Spleen (tissue), 11 donors: ENCODE measurements at regions not wholly inside any gene's neighbourhood (a gene's known extent, or its start where the extent isn't known, plus 50 kb on each side); places are given as distances from the start of the nearest gene placed in this dataset.
"Not testable (repeated sequence)": the region's sequence is repeated elsewhere in the genome, so short reads cannot be mapped to it uniquely, and the experiment has no call there.

Experiments used
- DNase-seq: peaks from one replicate; pipeline ENCODE4 v3.0.0-alpha.2; 2020
- H3K27ac ChIP-seq, 8 donors: fragments of 200-600 bp; sonication (generic) in 7 of 8; 1 replicate in 4 of 8; 2 replicates in 4 of 8; pipeline versions ENCODE4 v1.5.0 to v1.8.0; 2016 to 2021; ENCODE audit warnings: inconsistent platforms in 4 of 8, mild to moderate bottlenecking in 4 of 8, moderate library complexity in 1 of 8
- H3K27me3 ChIP-seq, 7 donors: fragments of 200-600 bp; sonication (generic) in 6 of 7; replicated peaks in 1 of 7; 1 replicate in 4 of 7; 2 replicates in 3 of 7; pipeline versions ENCODE4 v1.5.0 to v1.8.0; 2016 to 2021; ENCODE audit warnings: inconsistent platforms in 3 of 7, mild to moderate bottlenecking in 1 of 7
- H3K36me3 ChIP-seq, 6 donors: fragments of 200-600 bp; sonication (generic) in 5 of 6; 1 replicate in 4 of 6; 2 replicates in 2 of 6; pipeline versions ENCODE4 v1.5.0 to v1.8.0; 2016 to 2021; ENCODE audit warnings: inconsistent platforms in 2 of 6
- H3K4me1 ChIP-seq, 6 donors: fragments of 200-600 bp; sonication (generic) in 5 of 6; 1 replicate in 3 of 6; 2 replicates in 3 of 6; pipeline versions ENCODE4 v1.5.0 to v1.8.0; 2016 to 2021; ENCODE audit warnings: inconsistent platforms in 3 of 6
- H3K4me3 ChIP-seq, 8 donors: fragments of 200-600 bp; sonication (generic) in 7 of 8; 1 replicate in 4 of 8; 2 replicates in 4 of 8; pipeline versions ENCODE4 v1.5.0 to v1.8.0; 2016 to 2021; ENCODE audit warnings: inconsistent platforms in 4 of 8, mild to moderate bottlenecking in 4 of 8, moderate library complexity in 2 of 8
- H3K9me3 ChIP-seq, 8 donors: fragments of 200-600 bp; sonication (generic) in 7 of 8; 1 replicate in 4 of 8; 2 replicates in 4 of 8; pipeline versions ENCODE4 v1.5.0 to v1.8.0; 2016 to 2021; ENCODE audit warnings: inconsistent platforms in 4 of 8
- POLR2A ChIP-seq, 3 donors: fragments of 450-650 bp; IDR thresholded peaks; one replicate each; pipeline ENCODE4 v1.5.1; 2017; ENCODE audit warnings: antibody characterized with exemption in 3 of 3, mild to moderate bottlenecking in 1 of 3
- POLR2AphosphoS5 ChIP-seq, 3 donors: sonication (generic); formaldehyde crosslinking; IDR thresholded peaks; one replicate each; pipeline ENCODE4 v1.5.1; 2017; ENCODE audit warnings: antibody characterized with exemption in 3 of 3
- WGBS, 5 donors: extraction: QIAGEN DNeasy Blood & Tissue Kit in 3 of 5; methylation state at CpG; one replicate each; pipeline versions ENCODE4 v1.1.5 to v1.1.7; 2013 to 2018; 5-methylcytosine and 5-hydroxymethylcytosine counted together
- intact Hi-C: fragments of 100-400 bp; cut with DNase I; formaldehyde crosslinking; loops from one replicate; pipeline ENCODE4 v1.15.0; 2023; ENCODE audit warnings: low total_unique reads
- TF ChIP-seq, protein P1 (sequence below), 11 experiments: fragments of 200-600 bp in 7 of 11; fragments of 450-650 bp in 4 of 11; sonication (generic) in 4 of 11; IDR thresholded peaks in 8 of 11; conservative IDR thresholded peaks in 3 of 11; 1 replicate in 7 of 11; 2 replicates in 4 of 11; pipeline versions ENCODE4 v1.4.0 to v1.8.0; 2016 to 2021; ENCODE audit warnings: antibody characterized with exemption in 11 of 11, inconsistent platforms in 4 of 11, mild to moderate bottlenecking in 1 of 11
- donor health status: healthy with polysubstance abuse.
- donor health status: DM: no; HTN: no; CAD: no; lungs with moderate emphysema.
- donor health status: DM: no; HTN: no; CAD: no.
- donor health status: Bipolar disorder and iron deficiency.
- donor health status: healthy.
- donor health status: DM: no; HTN: no; CAD: no.
- donor health status: DM: yes; HTN: yes; CAD: no.

DNA sequence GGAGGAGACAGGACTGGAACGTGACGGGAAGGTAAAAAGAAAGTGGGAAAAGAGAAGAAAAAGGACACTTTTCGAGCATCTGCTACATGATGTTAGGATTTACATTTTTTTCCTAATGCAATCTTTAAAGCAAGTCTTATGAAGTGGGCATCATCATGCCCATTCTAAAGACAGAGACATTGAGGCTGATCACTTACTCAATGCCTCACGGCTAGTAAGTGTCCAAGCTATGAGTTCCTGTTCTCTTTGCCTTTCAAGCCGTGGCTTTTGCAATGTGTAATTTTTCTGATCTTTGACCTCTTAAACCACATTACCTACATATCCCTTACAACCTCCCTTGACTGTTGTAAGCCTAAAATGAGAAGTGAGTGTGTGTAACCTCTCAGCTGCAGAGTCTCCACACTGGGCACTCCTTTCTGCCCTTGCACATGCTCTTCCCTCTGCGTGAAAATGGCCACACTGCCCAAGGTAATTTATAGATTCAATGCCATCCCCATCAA, 649.2 kb downstream of the RNF144A start:
- no peak for DNase-seq
- H3K27me3 ChIP-seq = no peaks in the 10 kb centered on the region
- intact Hi-C loops = no loop called here
- WGBS, 5 donors = 81 to 87% (median 85%) methylated on average over 6 of the region's 6 CpGs
- TF ChIP-seq, protein P1, sequence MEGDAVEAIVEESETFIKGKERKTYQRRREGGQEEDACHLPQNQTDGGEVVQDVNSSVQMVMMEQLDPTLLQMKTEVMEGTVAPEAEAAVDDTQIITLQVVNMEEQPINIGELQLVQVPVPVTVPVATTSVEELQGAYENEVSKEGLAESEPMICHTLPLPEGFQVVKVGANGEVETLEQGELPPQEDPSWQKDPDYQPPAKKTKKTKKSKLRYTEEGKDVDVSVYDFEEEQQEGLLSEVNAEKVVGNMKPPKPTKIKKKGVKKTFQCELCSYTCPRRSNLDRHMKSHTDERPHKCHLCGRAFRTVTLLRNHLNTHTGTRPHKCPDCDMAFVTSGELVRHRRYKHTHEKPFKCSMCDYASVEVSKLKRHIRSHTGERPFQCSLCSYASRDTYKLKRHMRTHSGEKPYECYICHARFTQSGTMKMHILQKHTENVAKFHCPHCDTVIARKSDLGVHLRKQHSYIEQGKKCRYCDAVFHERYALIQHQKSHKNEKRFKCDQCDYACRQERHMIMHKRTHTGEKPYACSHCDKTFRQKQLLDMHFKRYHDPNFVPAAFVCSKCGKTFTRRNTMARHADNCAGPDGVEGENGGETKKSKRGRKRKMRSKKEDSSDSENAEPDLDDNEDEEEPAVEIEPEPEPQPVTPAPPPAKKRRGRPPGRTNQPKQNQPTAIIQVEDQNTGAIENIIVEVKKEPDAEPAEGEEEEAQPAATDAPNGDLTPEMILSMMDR (IDR thresholded peaks at IDR 0.05 in 8 of 11, conservative IDR thresholded peaks at IDR 0.05 in 3 of 11) = no peak
- TF ChIP-seq POLR2A (IDR thresholded peaks at IDR 0.05) (no peak), POLR2AphosphoS5 (IDR thresholded peaks at IDR 0.05) (no peak)
- no peak overlapping the region for H3K27ac ChIP-seq
- H3K4me3 ChIP-seq = no peak overlapping the region
- no peaks in the 10 kb centered on the region for H3K9me3 ChIP-seq
- no peaks in the 10 kb centered on the region for H3K36me3 ChIP-seq
- H3K4me1 ChIP-seq = no peaks in the 10 kb centered on the region

DNA sequence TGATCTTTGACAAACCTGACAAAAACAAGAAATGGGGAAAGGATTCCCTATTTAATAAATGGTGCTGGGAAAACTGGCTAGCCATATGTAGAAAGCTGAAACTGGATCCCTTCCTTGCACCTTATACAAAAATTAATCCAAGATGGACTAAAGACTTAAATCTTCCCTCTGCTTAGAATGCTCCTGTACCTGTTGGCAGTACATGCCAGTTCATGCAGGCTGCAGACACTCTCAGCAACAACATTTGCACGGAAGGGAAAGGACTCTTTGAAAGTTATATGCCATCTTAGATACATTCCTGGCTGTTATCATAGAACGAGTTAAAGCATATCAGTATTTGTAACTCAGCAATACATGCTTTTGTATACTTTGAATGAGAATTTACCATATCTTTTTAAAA, 649.9 kb downstream of the RNF144A start:
- 65 to 81% (median 74%) methylated on average over 2 of the region's 2 CpGs for WGBS, 5 donors
- intact Hi-C loops, H3K4me1 ChIP-seq, H3K9me3 ChIP-seq, H3K27me3 ChIP-seq, H3K4me3 ChIP-seq, DNase-seq, H3K36me3 ChIP-seq: not testable (repeated sequence)
- H3K27ac ChIP-seq = peak overlapping the region in 2 of 8 donors; percentile 42 to 67

DNA sequence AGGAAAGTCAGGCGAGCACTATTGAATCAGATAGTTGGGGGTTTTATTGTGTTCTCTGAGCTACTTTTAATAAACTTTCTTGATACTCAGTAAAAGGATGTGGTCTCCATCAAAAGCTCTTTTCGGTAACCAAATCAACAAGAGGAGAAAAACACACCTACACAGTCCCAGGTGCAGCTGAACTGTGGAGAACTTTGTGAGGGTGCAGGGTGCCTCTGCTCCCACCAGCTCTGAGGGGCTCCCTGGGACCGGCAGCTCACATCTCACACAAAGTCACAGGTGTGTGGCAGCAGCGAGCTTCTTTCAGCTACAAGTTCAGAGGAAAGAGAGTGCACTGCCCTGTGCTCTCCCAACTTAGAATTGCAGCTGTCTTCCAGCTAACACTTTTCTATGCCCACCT, 650.4 kb downstream of the RNF144A start:
- TF ChIP-seq POLR2AphosphoS5 (IDR thresholded peaks at IDR 0.05) = no peak
- TF ChIP-seq, protein P1 (IDR thresholded peaks at IDR 0.05 in 8 of 11, conservative IDR thresholded peaks at IDR 0.05 in 3 of 11) = no peak
- no peak for TF ChIP-seq POLR2A (IDR thresholded peaks at IDR 0.05)
- 59 to 67% (median 63%) methylated on average over 4 of the region's 4 CpGs for WGBS, 5 donors
- Histone ChIP-seq H3K27ac (peak overlapping the region in 3 of 8 donors; percentile 35 to 67 (median 47)), H3K9me3 (no peaks in the 10 kb centered on the region), H3K27me3 (no peaks in the 10 kb centered on the region), H3K36me3 (no peaks in the 10 kb centered on the region), H3K4me1 (peaks cover 0 to 3% (median 0%) of the 10 kb centered on the region in 6 donors), H3K4me3 (no peak overlapping the region)
- intact Hi-C loops = no loop called here
- peak; percentile 75 for DNase-seq

DNA sequence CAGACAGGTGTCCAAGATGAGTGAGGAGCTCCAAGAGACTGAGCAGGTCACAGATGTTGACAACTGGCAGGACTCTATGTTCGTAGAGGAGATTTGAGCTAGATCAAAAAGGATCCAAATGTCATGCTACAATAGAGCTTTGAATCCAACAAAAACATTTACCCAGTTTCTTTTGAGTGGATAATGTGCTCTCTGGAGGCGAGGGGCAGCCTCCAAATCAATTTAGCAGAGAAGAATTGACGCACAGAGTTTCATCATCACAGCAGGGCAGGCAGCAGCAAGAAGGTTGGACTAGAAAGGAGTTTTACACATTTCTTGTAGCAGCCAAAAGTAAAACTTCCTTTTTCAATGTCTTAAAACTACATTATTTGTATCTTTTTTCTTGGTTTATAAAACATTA, 653.0 kb downstream of the RNF144A start:
- DNase-seq = no peak
- intact Hi-C loops = no loop called here
- Histone ChIP-seq H3K36me3 (no peaks in the 10 kb centered on the region), H3K27ac (no peak overlapping the region), H3K9me3 (no peaks in the 10 kb centered on the region), H3K27me3 (no peaks in the 10 kb centered on the region), H3K4me1 (peaks cover 0 to 7% (median 0%) of the 10 kb centered on the region in 6 donors), H3K4me3 (no peak overlapping the region)
- WGBS, 5 donors = 84 to 93% (median 88%) methylated on average over 3 of the region's 3 CpGs
- TF ChIP-seq POLR2AphosphoS5 (IDR thresholded peaks at IDR 0.05) (no peak), POLR2A (IDR thresholded peaks at IDR 0.05) (no peak)
- TF ChIP-seq, protein P1 (IDR thresholded peaks at IDR 0.05 in 8 of 11, conservative IDR thresholded peaks at IDR 0.05 in 3 of 11) = no peak

DNA sequence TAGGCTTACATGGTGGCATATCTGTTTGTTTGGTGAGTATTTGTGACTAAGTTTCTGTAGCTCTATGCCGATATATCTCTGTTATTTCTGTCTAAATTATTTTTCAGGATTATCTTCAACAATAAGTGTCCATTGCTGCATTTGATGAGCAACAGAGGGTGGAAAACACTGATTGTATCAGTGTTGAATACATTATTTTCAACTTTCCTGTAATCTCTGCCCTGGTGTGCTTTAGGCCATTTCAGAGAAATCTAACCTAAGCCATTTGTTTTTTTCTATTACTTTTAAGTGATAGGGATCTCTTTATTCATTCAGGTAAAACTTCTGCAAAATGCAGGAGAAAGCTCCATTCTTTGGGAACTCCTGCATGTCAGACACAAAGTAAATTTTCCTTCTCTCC, 654.5 kb downstream of the RNF144A start:
- DNase-seq = no peak
- WGBS, 5 donors = 91 to 97% (median 93%) methylated on average over 1 of the region's 1 CpG
- H3K4me1 ChIP-seq = peaks cover 0 to 7% (median 0%) of the 10 kb centered on the region in 6 donors
- TF ChIP-seq POLR2A (IDR thresholded peaks at IDR 0.05) = no peak
- TF ChIP-seq POLR2AphosphoS5 (IDR thresholded peaks at IDR 0.05) = no peak
- TF ChIP-seq, protein P1 (IDR thresholded peaks at IDR 0.05 in 8 of 11, conservative IDR thresholded peaks at IDR 0.05 in 3 of 11) = no peak
- H3K27ac ChIP-seq = no peak overlapping the region
- H3K4me3 ChIP-seq = no peak overlapping the region
- no peaks in the 10 kb centered on the region for H3K36me3 ChIP-seq
- H3K9me3 ChIP-seq = peaks cover 0 to 2% (median 0%) of the 10 kb centered on the region in 8 donors
- no peaks in the 10 kb centered on the region for H3K27me3 ChIP-seq
- intact Hi-C loops = no loop called here
